ENCODE measurements at regions not wholly inside any gene's neighbourhood (a gene's known extent, or its start where the extent isn't known, plus 50 kb on each side); places are given as distances from the start of the nearest gene placed in this dataset.

DNA sequence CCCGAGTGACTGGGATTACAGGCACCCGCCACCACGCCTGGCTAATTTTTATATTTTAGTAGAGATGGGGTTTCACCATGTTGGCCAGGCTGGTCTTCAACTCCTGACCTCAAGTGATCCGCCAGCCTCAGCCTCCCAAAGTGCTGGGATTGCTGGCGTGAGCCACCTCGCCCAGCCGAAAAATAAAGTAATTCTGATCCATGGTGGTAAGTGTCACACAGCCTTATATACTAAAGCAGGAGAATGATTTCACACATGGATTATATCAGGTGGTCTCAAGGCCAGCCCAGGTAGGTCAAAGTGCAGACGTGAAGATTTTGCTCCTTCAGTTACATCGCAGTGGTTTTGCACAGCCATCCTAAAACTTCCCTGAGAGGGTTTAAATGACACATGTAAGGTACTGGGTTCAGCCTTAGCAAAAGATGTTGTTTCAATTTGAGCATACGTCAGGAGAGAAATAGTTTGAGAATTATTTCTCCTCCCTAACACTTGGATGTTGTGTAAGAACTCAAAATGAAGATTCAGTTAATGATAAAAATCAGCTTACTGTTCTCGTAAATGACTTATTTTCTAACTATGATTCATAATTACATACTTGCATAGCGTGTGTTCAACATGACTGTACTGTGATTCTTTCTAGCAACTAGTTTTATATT, 93.0 kb upstream of the SLC39A10 start:
- H3K4me1 ChIP-seq (ENCODE audit: control insufficient read depth in 1 of 2, insufficient read depth in 2 of 2, low read length in 2 of 2) = no peaks in the 10 kb centered on the region
- no peak for ATAC-seq (ENCODE audit: low FRiP score)
- no peak for DNase-seq
- no peaks in the 10 kb centered on the region for H3K27me3 ChIP-seq (ENCODE audit: control insufficient read depth in 1 of 2, insufficient read depth in 2 of 2, low read length in 1 of 2)
- intact Hi-C loops (cut with DNase I) = no loop called here
- H3K27ac ChIP-seq (ENCODE audit: low read depth in 1 of 2, low read length in 2 of 2) = no peak overlapping the region
- no peaks in the 10 kb centered on the region for H3K9me3 ChIP-seq (ENCODE audit: control insufficient read depth, low read length)
- H3K36me3 ChIP-seq (ENCODE audit: control insufficient read depth in 1 of 2, insufficient read depth in 2 of 2, low read length in 1 of 2) = no peaks in the 10 kb centered on the region
- H3K4me3 ChIP-seq (ENCODE audit: low read length in 2 of 2) = no peak overlapping the region
- 88 to 89% methylated on average over 12 of the region's 12 CpGs for WGBS, 2 donors

DNA sequence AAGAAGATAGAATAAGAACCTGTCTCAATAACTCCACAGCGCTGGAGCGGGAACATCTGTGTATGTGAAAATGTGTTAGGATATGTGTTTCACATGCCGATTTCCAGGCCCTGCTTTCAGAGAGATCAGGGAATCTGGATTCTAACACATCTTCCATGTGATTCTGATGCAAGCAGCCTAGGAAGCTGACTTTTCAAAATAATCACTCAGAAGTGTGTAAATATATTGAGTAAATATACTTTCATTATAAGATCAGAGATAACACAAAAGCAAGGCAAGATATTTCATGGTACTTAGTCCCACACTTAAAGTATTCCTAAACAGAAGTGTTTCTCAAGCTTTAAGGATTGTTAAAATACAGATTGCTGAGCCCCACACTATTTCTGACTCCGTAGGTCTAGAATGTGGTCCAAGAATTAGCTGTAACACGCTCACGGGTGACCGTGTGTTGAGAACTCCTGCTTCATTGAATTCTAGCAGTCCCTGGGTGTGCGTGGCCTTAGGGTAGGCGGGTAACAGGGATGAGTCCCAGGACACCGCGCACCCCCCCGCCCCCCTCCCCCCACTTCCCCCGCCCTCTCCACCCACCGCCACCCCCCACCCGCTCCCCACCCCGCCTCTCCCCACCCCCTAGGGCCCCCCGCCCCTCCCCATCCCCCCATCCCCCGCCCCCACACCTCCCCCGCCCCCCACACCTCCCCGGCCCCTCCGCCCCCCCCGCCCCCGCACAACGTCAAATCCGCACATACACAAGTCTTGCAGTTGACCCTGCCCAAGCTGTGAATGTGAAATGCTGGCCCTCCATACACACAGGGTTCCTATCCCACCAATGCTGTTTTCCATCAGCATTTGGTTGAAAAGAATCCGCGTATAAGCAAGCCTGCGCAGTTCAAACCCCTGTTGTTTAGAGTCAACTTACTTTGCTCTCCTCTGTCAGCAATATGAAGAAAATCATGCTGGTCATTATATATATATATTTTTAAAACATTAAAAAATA, 94.2 kb upstream of the SLC39A10 start:
- WGBS, 2 donors = 45% methylated on average over 16 to 25 of the region's 28 CpGs
- no peaks in the 10 kb centered on the region for H3K27me3 ChIP-seq (ENCODE audit: control insufficient read depth in 1 of 2, insufficient read depth in 2 of 2, low read length in 1 of 2)

DNA sequence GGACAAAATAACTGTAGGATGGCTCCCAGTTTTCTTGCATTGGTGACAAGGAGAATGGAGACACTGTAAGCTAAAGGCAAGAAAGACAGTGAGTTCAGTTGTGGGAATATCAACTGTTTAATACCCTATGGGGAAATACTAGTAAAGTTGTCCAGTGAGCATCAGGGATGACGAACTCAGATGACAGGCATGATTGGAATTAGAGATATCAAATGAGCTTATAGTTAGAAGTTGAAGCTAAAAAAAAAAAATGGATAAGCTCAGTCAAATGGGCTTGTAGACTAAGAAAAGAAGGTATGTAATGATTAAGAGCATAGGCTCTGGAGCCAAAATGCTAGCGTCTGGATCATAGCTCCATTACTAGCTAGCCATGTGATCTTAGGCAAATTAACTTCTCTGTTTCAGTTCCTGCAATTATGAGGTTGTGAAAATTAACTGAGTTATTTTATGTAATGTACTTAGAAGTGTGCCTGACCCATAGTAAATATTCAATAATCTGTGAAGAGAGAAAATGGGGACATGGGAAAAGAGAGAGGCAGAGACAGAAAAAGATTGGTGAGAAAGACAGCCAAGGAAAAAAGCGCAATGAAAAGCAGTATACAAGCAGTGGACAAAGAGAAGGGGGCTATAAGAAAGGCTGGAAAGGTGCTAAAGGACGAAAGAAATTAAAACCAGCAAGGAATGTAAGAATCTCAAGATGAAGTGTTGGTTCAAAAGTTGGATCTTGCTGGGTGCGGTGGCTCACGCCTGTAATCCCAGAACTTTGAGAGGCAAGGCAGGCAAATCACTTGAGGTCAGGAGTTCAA, 95.7 kb upstream of the SLC39A10 start:
- H3K27ac ChIP-seq (ENCODE audit: low read depth in 1 of 2, low read length in 2 of 2) = no peak overlapping the region
- H3K27me3 ChIP-seq (ENCODE audit: control insufficient read depth in 1 of 2, insufficient read depth in 2 of 2, low read length in 1 of 2) = no peaks in the 10 kb centered on the region
- no peaks in the 10 kb centered on the region for H3K4me1 ChIP-seq (ENCODE audit: control insufficient read depth in 1 of 2, insufficient read depth in 2 of 2, low read length in 2 of 2)
- no peak for ATAC-seq (ENCODE audit: low FRiP score)
- H3K9me3 ChIP-seq (ENCODE audit: control insufficient read depth, low read length) = no peaks in the 10 kb centered on the region
- no peak overlapping the region for H3K4me3 ChIP-seq (ENCODE audit: low read length in 2 of 2)
- no peaks in the 10 kb centered on the region for H3K36me3 ChIP-seq (ENCODE audit: control insufficient read depth in 1 of 2, insufficient read depth in 2 of 2, low read length in 1 of 2)
- WGBS, 2 donors = 84% methylated on average over 6 of the region's 6 CpGs
- intact Hi-C loops (cut with DNase I) = no loop called here
- DNase-seq = no peak

More for the DNA sequence above, 94.2 kb upstream of the SLC39A10 start:
- no peaks in the 10 kb centered on the region for H3K36me3 ChIP-seq (ENCODE audit: control insufficient read depth in 1 of 2, insufficient read depth in 2 of 2, low read length in 1 of 2)
- no peaks in the 10 kb centered on the region for H3K9me3 ChIP-seq (ENCODE audit: control insufficient read depth, low read length)
- H3K27ac ChIP-seq (ENCODE audit: low read depth in 1 of 2, low read length in 2 of 2) = no peak overlapping the region
- H3K4me3 ChIP-seq (ENCODE audit: low read length in 2 of 2) = no peak overlapping the region
- no peaks in the 10 kb centered on the region for H3K4me1 ChIP-seq (ENCODE audit: control insufficient read depth in 1 of 2, insufficient read depth in 2 of 2, low read length in 2 of 2)
- ATAC-seq (ENCODE audit: low FRiP score) = no peak
- intact Hi-C loops (cut with DNase I) = no loop called here
- no peak for DNase-seq

DNA sequence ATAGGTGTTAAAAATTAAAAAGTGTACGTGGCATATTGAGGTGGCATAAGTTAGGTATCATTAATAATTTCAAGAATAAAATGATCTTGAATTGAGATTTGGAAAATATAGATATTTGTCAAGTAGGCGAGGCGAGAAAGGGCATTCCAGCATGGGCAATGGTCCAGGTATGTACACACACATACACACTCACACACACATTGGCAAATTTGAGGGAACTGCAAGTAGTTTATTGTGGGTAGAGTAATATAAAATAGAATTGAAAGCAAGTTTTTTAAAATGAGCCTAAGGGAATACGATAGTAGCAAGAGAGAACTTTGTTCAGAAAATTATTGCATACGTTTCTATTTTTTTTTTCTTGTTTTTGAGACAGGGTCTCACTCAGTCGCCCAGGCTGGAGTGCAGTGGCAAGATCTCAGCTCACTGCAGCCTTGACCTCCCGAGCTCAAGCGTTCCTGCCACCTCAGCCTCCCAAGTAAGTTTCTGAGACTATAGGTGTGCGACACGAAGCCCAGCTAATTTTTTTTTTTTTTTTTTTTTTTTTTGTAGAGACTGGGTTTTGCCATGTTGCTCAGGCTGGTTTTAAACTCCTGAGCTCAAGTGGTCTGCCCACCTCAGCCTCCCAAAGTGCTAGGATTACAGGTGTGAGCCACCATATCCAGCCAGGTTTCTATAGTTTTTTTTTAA, 96.7 kb upstream of the SLC39A10 start:
- Histone ChIP-seq H3K4me1 (ENCODE audit: control insufficient read depth in 1 of 2, insufficient read depth in 2 of 2, low read length in 2 of 2) (no peaks in the 10 kb centered on the region), H3K36me3 (ENCODE audit: control insufficient read depth in 1 of 2, insufficient read depth in 2 of 2, low read length in 1 of 2) (no peaks in the 10 kb centered on the region), H3K4me3 (ENCODE audit: low read length in 2 of 2) (no peak overlapping the region), H3K27ac (ENCODE audit: low read depth in 1 of 2, low read length in 2 of 2) (no peak overlapping the region), H3K9me3 (ENCODE audit: control insufficient read depth, low read length) (no peaks in the 10 kb centered on the region), H3K27me3 (ENCODE audit: control insufficient read depth in 1 of 2, insufficient read depth in 2 of 2, low read length in 1 of 2) (no peaks in the 10 kb centered on the region)
- WGBS, 2 donors = 80 to 82% methylated on average over 10 of the region's 10 CpGs
- no peak for DNase-seq
- no peak for ATAC-seq (ENCODE audit: low FRiP score)
- intact Hi-C loops (cut with DNase I) = no loop called here

DNA sequence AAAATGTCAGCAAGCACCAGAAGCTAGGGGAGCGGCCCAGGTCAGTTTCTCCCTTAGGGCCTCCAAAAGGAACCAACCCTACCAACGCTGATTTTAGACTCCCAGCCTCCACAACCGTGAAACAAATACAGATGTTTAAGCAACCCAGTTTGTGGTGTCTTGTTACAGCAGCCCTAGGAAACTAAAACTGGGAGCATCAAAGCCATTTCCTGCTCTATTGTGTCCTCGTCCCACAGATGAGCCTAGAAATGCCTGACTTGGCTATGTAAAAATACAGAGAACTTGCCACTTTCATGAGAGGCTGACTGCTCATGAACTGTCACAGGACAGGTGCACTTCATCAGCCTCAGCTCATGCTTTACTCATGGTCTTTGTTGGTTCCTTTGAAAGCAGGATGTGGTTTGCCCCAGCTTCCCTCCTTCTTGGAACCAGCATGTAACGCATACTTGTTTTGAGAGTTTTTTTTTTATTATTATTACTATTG, 97.6 kb upstream of the SLC39A10 start:
- ATAC-seq (ENCODE audit: low FRiP score) (no peak), DNase-seq (no peak)
- Histone ChIP-seq H3K4me3 (ENCODE audit: low read length in 2 of 2) (no peak overlapping the region), H3K4me1 (ENCODE audit: control insufficient read depth in 1 of 2, insufficient read depth in 2 of 2, low read length in 2 of 2) (no peaks in the 10 kb centered on the region), H3K9me3 (ENCODE audit: control insufficient read depth, low read length) (no peaks in the 10 kb centered on the region), H3K36me3 (ENCODE audit: control insufficient read depth in 1 of 2, insufficient read depth in 2 of 2, low read length in 1 of 2) (no peaks in the 10 kb centered on the region), H3K27me3 (ENCODE audit: control insufficient read depth in 1 of 2, insufficient read depth in 2 of 2, low read length in 1 of 2) (no peaks in the 10 kb centered on the region), H3K27ac (ENCODE audit: low read depth in 1 of 2, low read length in 2 of 2) (no peak overlapping the region)
- intact Hi-C loops (cut with DNase I) = no loop called here
- 67 to 68% methylated on average over 5 of the region's 5 CpGs for WGBS, 2 donors

DNA sequence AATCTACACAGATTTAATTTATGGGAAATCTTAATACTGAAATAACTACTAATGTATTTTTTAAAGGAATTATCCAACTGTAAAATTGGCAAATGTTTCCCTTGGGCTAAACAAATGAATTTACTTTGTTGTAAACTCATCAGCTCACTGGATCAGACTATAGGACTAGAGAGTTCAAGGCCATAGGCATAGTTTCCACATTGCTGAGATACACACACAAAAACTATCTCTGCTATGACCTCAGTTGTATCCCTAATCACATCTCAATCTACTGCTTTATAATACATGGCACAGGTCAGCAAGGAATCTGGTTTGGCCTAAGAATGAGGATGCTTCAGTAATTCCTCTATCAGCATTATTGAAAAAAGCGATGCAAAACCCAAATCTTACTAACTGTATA, 101.1 kb upstream of the SLC39A10 start:
- no peak for DNase-seq
- H3K9me3 ChIP-seq (ENCODE audit: control insufficient read depth, low read length) = no peaks in the 10 kb centered on the region
- intact Hi-C loops (cut with DNase I) = no loop called here
- H3K27me3 ChIP-seq (ENCODE audit: control insufficient read depth in 1 of 2, insufficient read depth in 2 of 2, low read length in 1 of 2) = no peaks in the 10 kb centered on the region
- no peaks in the 10 kb centered on the region for H3K4me1 ChIP-seq (ENCODE audit: control insufficient read depth in 1 of 2, insufficient read depth in 2 of 2, low read length in 2 of 2)
- H3K4me3 ChIP-seq (ENCODE audit: low read length in 2 of 2) = no peak overlapping the region
- H3K27ac ChIP-seq (ENCODE audit: low read depth in 1 of 2, low read length in 2 of 2) = no peak overlapping the region
- 92 to 98% methylated on average over 1 of the region's 1 CpG for WGBS, 2 donors
- ATAC-seq (ENCODE audit: low FRiP score) = no peak
- H3K36me3 ChIP-seq (ENCODE audit: control insufficient read depth in 1 of 2, insufficient read depth in 2 of 2, low read length in 1 of 2) = no peaks in the 10 kb centered on the region

DNA sequence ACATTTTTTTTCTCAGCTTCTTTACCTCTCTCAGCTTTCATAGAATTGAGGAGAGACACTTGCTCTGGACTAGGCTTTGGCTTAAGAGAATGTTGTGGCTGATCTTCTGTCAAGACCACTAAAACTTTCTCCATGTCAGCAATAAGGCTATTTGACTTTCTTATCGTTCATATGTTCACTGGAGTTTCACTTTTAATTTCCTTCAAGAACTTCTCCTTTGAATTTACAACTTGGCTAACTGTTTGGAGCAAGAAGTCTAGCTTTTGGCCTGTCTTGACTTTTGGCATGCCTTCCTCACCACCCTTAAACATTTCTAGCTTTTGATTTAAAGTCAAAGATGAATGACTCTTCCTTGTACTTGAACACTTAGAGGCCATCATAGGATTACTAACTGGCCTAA, 104.4 kb upstream of the SLC39A10 start:
- no peaks in the 10 kb centered on the region for H3K36me3 ChIP-seq (ENCODE audit: control insufficient read depth in 1 of 2, insufficient read depth in 2 of 2, low read length in 1 of 2)
- ATAC-seq (ENCODE audit: low FRiP score) (no peak), DNase-seq (no peak)
- H3K4me3 ChIP-seq (ENCODE audit: low read length in 2 of 2) = no peak overlapping the region
- peaks cover 7% of the 10 kb centered on the region for H3K9me3 ChIP-seq (ENCODE audit: control insufficient read depth, low read length)
- H3K27ac ChIP-seq (ENCODE audit: low read depth in 1 of 2, low read length in 2 of 2) = no peak overlapping the region
- intact Hi-C loops (cut with DNase I) = no loop called here
- H3K4me1 ChIP-seq (ENCODE audit: control insufficient read depth in 1 of 2, insufficient read depth in 2 of 2, low read length in 2 of 2) = no peaks in the 10 kb centered on the region
- 78 to 79% methylated on average over 1 of the region's 1 CpG for WGBS, 2 donors
- no peaks in the 10 kb centered on the region for H3K27me3 ChIP-seq (ENCODE audit: control insufficient read depth in 1 of 2, insufficient read depth in 2 of 2, low read length in 1 of 2)

Measured in aorta (tissue), 5 donors.